Nephron progenitor cell (in vitro differentiated cells): ENCODE measurements at regions not wholly inside any gene's neighbourhood (a gene's known extent, or its start where the extent isn't known, plus 50 kb on each side); places are given as distances from the start of the nearest gene placed in this dataset.

Source experiments
- DNase-seq: peaks from one replicate; pipeline ENCODE4 v3.0.0; 2021
- H3K27ac Mint-ChIP-seq: 2 replicates; pipeline ENCODE4 v1.8.0; 2021; ENCODE audit warnings: mild to moderate bottlenecking, moderate library complexity, mixed read lengths
- H3K27me3 Mint-ChIP-seq: 2 replicates; pipeline ENCODE4 v1.8.0; 2021; ENCODE audit warnings: mild to moderate bottlenecking, low read depth, mixed read lengths; ENCODE audit not compliant: poor library complexity
- H3K36me3 Mint-ChIP-seq: 2 replicates; pipeline ENCODE4 v1.8.0; 2021; ENCODE audit warnings: low read depth, mixed read lengths
- H3K4me1 Mint-ChIP-seq: 2 replicates; pipeline ENCODE4 v1.8.0; 2021; ENCODE audit warnings: mixed read lengths
- H3K4me3 Mint-ChIP-seq: 2 replicates; pipeline ENCODE4 v1.8.0; 2021; ENCODE audit warnings: mild to moderate bottlenecking, moderate library complexity, mixed read lengths
- H3K9me3 Mint-ChIP-seq: 2 replicates; pipeline ENCODE4 v1.8.0; 2021; ENCODE audit warnings: mild to moderate bottlenecking, moderate library complexity, mixed read lengths
- CTCF ChIP-seq: fragments of 200-600 bp; sonication (generic); IDR thresholded peaks from 2 replicates; pipeline ENCODE4 v1.5.0; 2021; ENCODE audit warnings: antibody characterized with exemption

GRCh38 chr18:22675006-22675405 lies 257.3 kb upstream of the CTAGE1 start:
- no peaks in the 10 kb centered on the region for H3K36me3 Mint-ChIP-seq
- no peak for TF ChIP-seq CTCF
- peaks cover 15% of the 10 kb centered on the region for H3K27me3 Mint-ChIP-seq
- no peak overlapping the region for H3K27ac Mint-ChIP-seq
- no peak for DNase-seq
- H3K4me1 Mint-ChIP-seq, result no peaks in the 10 kb centered on the region
- peaks cover 4% of the 10 kb centered on the region for H3K9me3 Mint-ChIP-seq
- H3K4me3 Mint-ChIP-seq, result no peak overlapping the region

GRCh38 chr18:22676423-22676822 lies 256.7 kb upstream of the RBBP8 start:
- Mint-ChIP-seq H3K36me3 (no peaks in the 10 kb centered on the region), H3K4me3 (no peak overlapping the region)

GRCh38 chr18:22678486-22678885 lies 254.6 kb upstream of the RBBP8 start:
- Mint-ChIP-seq H3K4me3 (no peak overlapping the region), H3K27me3 (peaks cover 25% of the 10 kb centered on the region), H3K9me3 (peaks cover 4% of the 10 kb centered on the region), H3K4me1 (peaks cover 6% of the 10 kb centered on the region), H3K27ac (no peak overlapping the region), H3K36me3 (no peaks in the 10 kb centered on the region)
- no peak for TF ChIP-seq CTCF
- no peak for DNase-seq

More at GRCh38 chr18:22676423-22676822, 256.7 kb upstream of the RBBP8 start:
- Mint-ChIP-seq H3K27ac (no peak overlapping the region), H3K4me1 (no peaks in the 10 kb centered on the region), H3K9me3 (peaks cover 4% of the 10 kb centered on the region), H3K27me3 (peaks cover 20% of the 10 kb centered on the region)
- no peak for TF ChIP-seq CTCF
- DNase-seq, result no peak

- Mint-ChIP-seq H3K36me3 (no peaks in the 10 kb centered on the region), H3K4me1 (peaks cover 7% of the 10 kb centered on the region), H3K9me3 (no peaks in the 10 kb centered on the region)
These were observed 252.2 kb upstream of the RBBP8 start for GRCh38 chr18:22680944-22681343.

GRCh38 chr18:22681908-22682307 lies 251.2 kb upstream of the RBBP8 start:
- DNase-seq, result no peak
- Mint-ChIP-seq H3K9me3 (peaks cover 5% of the 10 kb centered on the region), H3K27me3 (peaks cover 24% of the 10 kb centered on the region), H3K36me3 (no peaks in the 10 kb centered on the region), H3K4me3 (no peak overlapping the region), H3K4me1 (peaks cover 7% of the 10 kb centered on the region), H3K27ac (no peak overlapping the region)
- no peak for TF ChIP-seq CTCF

More at GRCh38 chr18:22680944-22681343, 252.2 kb upstream of the RBBP8 start:
- H3K4me3 Mint-ChIP-seq, result no peak overlapping the region
- no peak overlapping the region for H3K27ac Mint-ChIP-seq
- H3K27me3 Mint-ChIP-seq, result peaks cover 25% of the 10 kb centered on the region
- no peak for DNase-seq
- TF ChIP-seq CTCF, result no peak

GRCh38 chr18:22682720-22683119 lies 250.4 kb upstream of the RBBP8 start:
- Mint-ChIP-seq H3K27me3 (peaks cover 19% of the 10 kb centered on the region), H3K4me1 (peaks cover 7% of the 10 kb centered on the region), H3K36me3 (no peaks in the 10 kb centered on the region), H3K9me3 (peaks cover 10% of the 10 kb centered on the region), H3K27ac (no peak overlapping the region), H3K4me3 (no peak overlapping the region)
- no peak for DNase-seq
- TF ChIP-seq CTCF, result no peak
